ENCODE measurements at regions not wholly inside any gene's neighbourhood (a gene's known extent, or its start where the extent isn't known, plus 50 kb on each side); places are given as distances from the start of the nearest gene placed in this dataset.

- TF ChIP-seq CTCF (conservative IDR thresholded peaks at IDR 0.05; ENCODE audit: low read depth, low read length) (no peak), POLR2A (IDR thresholded peaks at IDR 0.05; ENCODE audit: low read depth, low read length) (no peak), FOS (IDR thresholded peaks at IDR 0.05; ENCODE audit: low read depth, low read length) (no peak), CHD1 (IDR thresholded peaks at IDR 0.05; ENCODE audit: low read depth, low read length) (no peak), BHLHE40 (IDR thresholded peaks at IDR 0.05; ENCODE audit: low read depth, low read length) (no peak)
Observed at GRCh38 chr2:154554046-154554445, 144.4 kb upstream of the KCNJ3 start.
